ENCODE measurements at regions not wholly inside any gene's neighbourhood (a gene's known extent, or its start where the extent isn't known, plus 50 kb on each side); places are given as distances from the start of the nearest gene placed in this dataset.

- no peak for DNase-seq
- in situ Hi-C loops (cut with HindIII; ENCODE audit: low pct_ligation_motif_present, low pct_unique_long_range_greater_than_20kb, low sequenced_read_pairs) = no loop called here
Measured at GRCh38 chr18:69109686-69110085, 291.0 kb upstream of the DOK6 start.

- in situ Hi-C loops (cut with HindIII; ENCODE audit: low pct_ligation_motif_present, low pct_unique_long_range_greater_than_20kb, low sequenced_read_pairs) = no loop called here
- DNase-seq = no peak
Measured at GRCh38 chr18:69120833-69121232, 279.9 kb upstream of the DOK6 start.

DNA sequence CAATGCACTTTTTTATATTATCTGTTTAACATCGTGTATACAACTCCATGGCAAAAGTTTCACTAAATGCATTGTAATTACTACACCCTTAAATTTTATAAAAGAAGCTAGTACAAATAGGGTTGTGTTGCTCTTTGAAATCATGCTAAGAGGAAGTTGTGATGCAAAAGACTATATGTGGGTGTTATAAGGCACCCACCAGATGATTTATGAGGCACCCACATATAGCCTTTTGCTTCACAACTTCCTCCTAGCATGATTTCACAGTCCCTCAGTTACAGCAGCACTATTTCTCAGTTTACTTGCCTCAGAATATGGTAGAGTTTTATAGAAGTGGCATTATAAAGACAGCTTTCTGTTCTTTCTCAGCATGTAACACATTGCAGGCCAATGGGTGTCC lies 277.3 kb upstream of the DOK6 start:
- in situ Hi-C loops (cut with HindIII; ENCODE audit: low pct_ligation_motif_present, low pct_unique_long_range_greater_than_20kb, low sequenced_read_pairs) = no loop called here
- no peak for DNase-seq

- no peak for DNase-seq
- in situ Hi-C loops (cut with HindIII; ENCODE audit: low pct_ligation_motif_present, low pct_unique_long_range_greater_than_20kb, low sequenced_read_pairs) = no loop called here
Measured at GRCh38 chr18:69127873-69128500, 272.7 kb upstream of the DOK6 start.

DNA sequence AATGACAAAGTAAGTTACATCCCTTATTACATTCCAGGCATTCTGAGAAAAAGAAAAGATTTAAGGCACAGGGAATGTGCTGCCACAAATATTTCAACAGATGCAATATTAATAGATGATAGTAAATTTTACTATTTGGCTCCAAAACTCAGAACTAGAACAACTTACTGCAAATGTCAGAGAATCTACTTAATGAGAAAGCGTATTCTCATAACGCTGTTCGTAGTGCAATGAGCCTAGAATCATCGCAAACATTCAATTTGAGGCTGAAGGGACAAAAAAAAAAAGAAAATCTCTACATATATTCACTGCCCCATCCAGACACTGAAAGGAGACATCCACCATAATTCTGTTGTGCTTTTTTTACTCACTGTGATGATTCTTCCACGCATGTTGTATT lies 272.1 kb upstream of the DOK6 start:
- in situ Hi-C loops (cut with HindIII; ENCODE audit: low pct_ligation_motif_present, low pct_unique_long_range_greater_than_20kb, low sequenced_read_pairs) = no loop called here
- no peak for DNase-seq

DNA sequence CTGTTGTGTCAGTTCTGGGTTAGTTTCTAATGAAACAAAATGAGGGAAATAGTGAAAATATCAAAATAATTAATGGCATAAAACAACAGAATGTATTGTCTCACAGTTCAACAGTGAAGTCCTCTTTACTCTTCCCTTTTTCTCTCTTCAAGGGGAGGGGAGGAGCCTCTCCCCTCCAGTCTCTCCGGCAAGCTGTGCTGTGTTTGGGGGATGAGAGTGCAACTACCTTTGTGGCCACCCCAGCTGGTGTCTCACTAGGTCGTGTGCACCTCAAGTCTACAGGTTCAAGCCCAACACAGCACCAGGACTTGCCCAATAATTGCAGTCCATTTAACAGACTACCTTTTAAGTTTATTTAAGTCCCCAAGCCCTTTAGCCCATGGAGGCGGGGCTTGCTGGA lies 271.7 kb upstream of the DOK6 start:
- in situ Hi-C loops (cut with HindIII; ENCODE audit: low pct_ligation_motif_present, low pct_unique_long_range_greater_than_20kb, low sequenced_read_pairs) = no loop called here
- DNase-seq = no peak

GRCh38 chr18:69138088-69138487 lies 262.6 kb upstream of the DOK6 start:
- DNase-seq = no peak
- in situ Hi-C loops (cut with HindIII; ENCODE audit: low pct_ligation_motif_present, low pct_unique_long_range_greater_than_20kb, low sequenced_read_pairs) = no loop called here

DNA sequence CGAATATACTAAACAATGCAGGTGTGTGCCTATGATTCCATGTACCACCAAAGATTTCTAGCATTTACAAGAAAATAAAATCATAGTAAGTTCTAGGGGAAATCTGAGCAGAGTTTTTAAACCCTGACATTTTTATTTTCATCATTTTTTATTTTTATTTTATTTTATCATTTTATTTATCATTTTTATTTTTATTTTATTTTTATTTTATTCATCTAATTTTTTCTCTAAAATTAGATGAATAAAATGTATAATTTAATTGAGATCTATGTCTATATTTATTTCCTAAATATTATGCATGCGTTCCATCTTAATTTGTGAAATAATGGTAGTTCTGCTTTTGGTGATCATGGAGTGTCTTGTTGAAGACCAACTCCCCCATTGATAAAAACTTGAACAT lies 257.6 kb upstream of the DOK6 start:
- no peak for DNase-seq
- in situ Hi-C loops (cut with HindIII; ENCODE audit: low pct_ligation_motif_present, low pct_unique_long_range_greater_than_20kb, low sequenced_read_pairs) = no loop called here

GRCh38 chr18:69152436-69152835 lies 248.3 kb upstream of the DOK6 start:
- DNase-seq = no peak
- in situ Hi-C loops (cut with HindIII; ENCODE audit: low pct_ligation_motif_present, low pct_unique_long_range_greater_than_20kb, low sequenced_read_pairs) = no loop called here

DNA sequence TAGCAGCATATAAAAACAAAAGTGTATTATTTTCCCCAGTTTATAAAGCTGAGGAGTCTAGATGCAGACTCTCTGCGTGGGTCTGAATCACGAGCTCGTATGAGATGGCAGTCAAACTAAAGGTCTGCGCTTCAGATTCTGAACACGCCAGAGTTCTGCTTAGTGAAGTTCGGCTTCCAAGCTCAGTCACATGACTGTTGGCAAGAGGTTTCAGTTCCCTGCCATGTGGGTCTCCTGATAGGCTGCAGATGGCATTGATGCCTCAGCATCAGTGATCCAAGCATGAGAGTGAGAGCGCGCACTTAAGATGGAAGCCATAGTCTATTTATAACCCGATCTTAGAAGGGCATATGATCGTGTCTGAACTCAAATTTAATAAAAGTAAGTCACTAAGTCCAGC lies 242.8 kb upstream of the DOK6 start:
- no peak for DNase-seq
- in situ Hi-C loops (cut with HindIII; ENCODE audit: low pct_ligation_motif_present, low pct_unique_long_range_greater_than_20kb, low sequenced_read_pairs) = no loop called here

GRCh38 chr18:69158944-69159343 lies 241.7 kb upstream of the DOK6 start:
- in situ Hi-C loops (cut with HindIII; ENCODE audit: low pct_ligation_motif_present, low pct_unique_long_range_greater_than_20kb, low sequenced_read_pairs) = no loop called here
- DNase-seq = no peak

GRCh38 chr18:69161383-69162028 lies 239.2 kb upstream of the DOK6 start:
- no peak for DNase-seq
- in situ Hi-C loops (cut with HindIII; ENCODE audit: low pct_ligation_motif_present, low pct_unique_long_range_greater_than_20kb, low sequenced_read_pairs) = no loop called here

DNA sequence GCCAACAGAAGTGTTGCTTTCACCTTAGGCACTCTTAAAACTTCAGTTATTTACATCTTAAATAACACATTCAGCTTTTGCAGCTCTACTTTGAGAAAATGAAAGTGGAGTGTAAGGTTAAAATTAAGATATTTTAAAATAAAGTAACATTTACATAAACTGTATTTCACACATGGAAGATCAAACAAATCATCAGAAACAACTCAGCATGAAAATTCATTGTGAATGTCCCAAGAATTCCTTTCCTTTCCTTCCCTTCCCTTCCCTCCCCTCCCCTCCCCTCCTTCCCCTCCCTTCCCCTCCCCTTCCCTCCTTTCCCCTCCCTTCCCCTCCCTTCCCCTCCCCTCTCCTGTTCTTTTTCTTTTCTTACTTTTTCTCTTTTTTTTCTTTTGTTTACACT lies 238.0 kb upstream of the DOK6 start:
- in situ Hi-C loops (cut with HindIII; ENCODE audit: low pct_ligation_motif_present, low pct_unique_long_range_greater_than_20kb, low sequenced_read_pairs) = no loop called here
- DNase-seq = no peak

- in situ Hi-C loops (cut with HindIII; ENCODE audit: low pct_ligation_motif_present, low pct_unique_long_range_greater_than_20kb, low sequenced_read_pairs) = no loop called here
- DNase-seq = no peak
Measured at GRCh38 chr18:69172046-69172445, 228.6 kb upstream of the DOK6 start.

GRCh38 chr18:69175681-69176080 lies 225.0 kb upstream of the DOK6 start:
- in situ Hi-C loops (cut with HindIII; ENCODE audit: low pct_ligation_motif_present, low pct_unique_long_range_greater_than_20kb, low sequenced_read_pairs) = no loop called here
- no peak for DNase-seq

- in situ Hi-C loops (cut with HindIII; ENCODE audit: low pct_ligation_motif_present, low pct_unique_long_range_greater_than_20kb, low sequenced_read_pairs) = no loop called here
- no peak for DNase-seq
Measured at GRCh38 chr18:69176741-69177140, 223.9 kb upstream of the DOK6 start.

GRCh38 chr18:69177702-69178101 lies 223.0 kb upstream of the DOK6 start:
- in situ Hi-C loops (cut with HindIII; ENCODE audit: low pct_ligation_motif_present, low pct_unique_long_range_greater_than_20kb, low sequenced_read_pairs) = no loop called here
- no peak for DNase-seq

DNA sequence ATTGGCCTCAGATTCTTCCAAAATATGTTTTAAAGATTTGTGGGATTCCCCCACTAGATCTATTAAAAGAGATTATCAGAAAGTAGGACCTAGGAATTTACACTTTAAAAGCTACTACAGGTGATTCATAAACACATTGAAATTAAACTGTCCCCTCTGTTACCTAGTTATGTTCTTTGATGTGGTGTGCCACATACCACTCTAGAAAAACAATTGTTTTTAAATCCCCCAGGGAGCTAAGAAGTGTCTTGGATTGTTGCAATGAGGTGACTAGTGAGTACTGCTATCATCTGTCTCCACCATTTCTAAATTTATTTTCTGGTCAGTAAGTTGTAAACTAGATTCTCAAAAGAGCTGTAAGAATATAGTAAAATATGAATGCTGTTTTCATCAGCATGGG lies 214.5 kb upstream of the DOK6 start:
- DNase-seq = no peak
- in situ Hi-C loops (cut with HindIII; ENCODE audit: low pct_ligation_motif_present, low pct_unique_long_range_greater_than_20kb, low sequenced_read_pairs) = no loop called here

GRCh38 chr18:69196336-69196735 lies 204.4 kb upstream of the DOK6 start:
- in situ Hi-C loops (cut with HindIII; ENCODE audit: low pct_ligation_motif_present, low pct_unique_long_range_greater_than_20kb, low sequenced_read_pairs) = no loop called here
- DNase-seq = no peak

GRCh38 chr18:69205925-69206324 lies 194.8 kb upstream of the DOK6 start:
- in situ Hi-C loops (cut with HindIII; ENCODE audit: low pct_ligation_motif_present, low pct_unique_long_range_greater_than_20kb, low sequenced_read_pairs) = no loop called here
- DNase-seq = no peak

DNA sequence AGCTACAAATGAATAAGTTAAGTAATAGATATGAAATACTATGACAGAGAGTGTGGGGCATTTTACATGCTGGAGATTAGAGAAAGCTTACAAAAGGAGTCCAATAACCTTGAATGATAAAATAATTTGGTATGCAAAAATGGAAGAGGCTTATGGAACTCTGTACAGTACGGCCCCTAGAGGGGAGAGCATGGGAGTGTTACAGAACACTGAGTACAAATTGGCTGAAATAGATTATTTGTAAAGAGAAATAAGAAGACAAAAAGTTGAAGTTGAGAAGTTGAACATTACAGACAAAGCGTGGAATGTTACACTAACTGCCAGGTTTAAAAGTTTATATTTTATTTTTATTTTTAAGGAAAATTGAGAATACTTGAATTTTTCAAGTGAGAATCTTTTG lies 192.1 kb upstream of the DOK6 start:
- DNase-seq = no peak
- in situ Hi-C loops (cut with HindIII; ENCODE audit: low pct_ligation_motif_present, low pct_unique_long_range_greater_than_20kb, low sequenced_read_pairs) = no loop called here

Measured in ACHN (cell line).